CD4-positive, alpha-beta memory T cell (primary cell): ENCODE measurements at regions not wholly inside any gene's neighbourhood (a gene's known extent, or its start where the extent isn't known, plus 50 kb on each side); places are given as distances from the start of the nearest gene placed in this dataset.

Experiments used
- CTCF ChIA-PET: fragments of 350-600 bp; sonication (Branson Sonifier 250); formaldehyde crosslinking; loops from one replicate; lab custom pipeline; 2021; ENCODE audit warnings: inconsistent platforms; ENCODE audit not compliant: partially characterized antibody; lab: Charles Lee
- POLR2A ChIA-PET: fragments of 350-600 bp; sonication (Branson Sonifier 250); formaldehyde crosslinking; loops from one replicate; lab custom pipeline; 2021; ENCODE audit not compliant: partially characterized antibody; lab: Charles Lee
- DNase-seq, 5 donors: peaks; one replicate each; pipeline versions ENCODE4 v3.0.0 to v3.0.0-alpha.2; 2020 to 2022; ENCODE audit warnings: mixed read lengths in 1 of 5
- H3K27ac ChIP-seq: one replicate; pipeline ENCODE4 v1.7.0; 2013; ENCODE audit warnings: low read depth, low read length
- H3K27me3 ChIP-seq: 2 replicates; pipeline ENCODE4 v1.7.0; 2013; ENCODE audit warnings: mild to moderate bottlenecking, low read length, moderate library complexity; ENCODE audit not compliant: insufficient read depth
- H3K36me3 ChIP-seq: 2 replicates; pipeline ENCODE4 v1.7.0; 2013; ENCODE audit warnings: mild to moderate bottlenecking, low read length, moderate library complexity; ENCODE audit not compliant: insufficient read depth
- H3K4me1 ChIP-seq: 2 replicates; pipeline ENCODE4 v1.7.0; 2013; ENCODE audit warnings: mild to moderate bottlenecking, low read length, moderate library complexity; ENCODE audit not compliant: insufficient read depth
- H3K4me3 ChIP-seq, 2 donors: one replicate each; pipeline ENCODE4 v1.7.0; 2013; ENCODE audit warnings: low read length in 2 of 2, mild to moderate bottlenecking in 1 of 2
- H3K9me3 ChIP-seq, 2 donors: one replicate each; pipeline ENCODE4 v1.7.0; 2013; ENCODE audit warnings: low read length in 2 of 2, control low read depth in 1 of 2; ENCODE audit not compliant: control insufficient read depth in 1 of 2
- H3K27ac Mint-ChIP-seq, 7 donors: one replicate each; pipeline ENCODE4 v1.8.0; 2020 to 2021; ENCODE audit warnings: mixed read lengths in 7 of 7, mild to moderate bottlenecking in 6 of 7, inconsistent platforms in 3 of 7, moderate library complexity in 3 of 7
- H3K27me3 Mint-ChIP-seq, 2 donors: one replicate each; pipeline ENCODE4 v1.8.0; 2020 to 2021; ENCODE audit warnings: mixed read lengths in 2 of 2
- H3K36me3 Mint-ChIP-seq, 2 donors: one replicate each; pipeline ENCODE4 v1.8.0; 2020 to 2021; ENCODE audit warnings: mixed read lengths in 2 of 2, inconsistent platforms in 1 of 2, mild to moderate bottlenecking in 1 of 2
- H3K4me1 Mint-ChIP-seq, 4 donors: one replicate each; pipeline ENCODE4 v1.8.0; 2020 to 2021; ENCODE audit warnings: mixed read lengths in 4 of 4, mild to moderate bottlenecking in 1 of 4
- H3K4me3 Mint-ChIP-seq, 8 donors: one replicate each; pipeline ENCODE4 v1.8.0; 2020 to 2021; ENCODE audit warnings: mixed read lengths in 8 of 8, mild to moderate bottlenecking in 7 of 8, moderate library complexity in 6 of 8, inconsistent platforms in 3 of 8
- H3K9me3 Mint-ChIP-seq, 8 donors: one replicate each; pipeline ENCODE4 v1.8.0; 2020 to 2021; ENCODE audit warnings: mixed read lengths in 8 of 8, mild to moderate bottlenecking in 5 of 8, inconsistent platforms in 3 of 8, moderate library complexity in 1 of 8
- intact Hi-C: fragments of 100-400 bp; cut with micrococcal nuclease; formaldehyde crosslinking; loops from one replicate; pipeline ENCODE4 v1.15.1; 2023

DNA sequence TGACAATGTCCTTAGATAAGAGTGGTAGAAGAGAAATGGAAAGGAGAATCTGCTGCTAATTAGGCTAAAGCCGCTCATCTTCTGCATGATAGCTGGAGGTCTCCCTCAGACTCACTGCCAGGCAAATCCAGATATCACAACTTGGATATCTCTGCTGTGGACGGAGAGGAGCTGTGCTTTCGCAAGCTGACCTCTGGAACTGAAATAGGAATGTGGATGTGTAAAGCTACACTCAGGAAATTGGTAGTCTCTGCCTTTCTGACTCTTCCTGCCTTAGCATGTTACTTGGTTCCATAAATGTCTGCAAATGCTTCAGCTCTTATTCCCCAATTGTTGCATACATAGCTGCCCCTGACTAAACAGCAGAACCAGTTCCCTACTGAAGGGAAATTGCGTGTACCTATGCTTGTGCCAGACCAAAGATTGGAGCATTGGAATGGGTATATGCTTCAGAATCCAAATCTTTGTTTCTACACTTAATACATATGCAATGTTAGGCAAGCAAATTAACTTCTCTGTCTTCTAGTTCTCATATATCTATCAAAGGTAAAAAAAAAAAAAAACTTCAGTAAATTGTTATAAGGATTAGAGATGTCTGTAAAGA, 74.7 kb upstream of the ROBO2 start:
- POLR2A ChIA-PET, result no interaction called here
- peaks cover 0 to 20% (median 11%) of the 10 kb centered on the region in 8 donors for H3K9me3 Mint-ChIP-seq
- CTCF ChIA-PET, result no interaction called here
- H3K27me3 Mint-ChIP-seq, result no peaks in the 10 kb centered on the region
- H3K4me3 ChIP-seq, result no peak overlapping the region
- no peaks in the 10 kb centered on the region for H3K4me1 Mint-ChIP-seq
- no peaks in the 10 kb centered on the region for H3K27me3 ChIP-seq
- no peaks in the 10 kb centered on the region for H3K36me3 Mint-ChIP-seq
- DNase-seq, result no peak
- intact Hi-C loops, result no loop called here
- H3K4me1 ChIP-seq, result no peaks in the 10 kb centered on the region
- H3K36me3 ChIP-seq, result no peaks in the 10 kb centered on the region
- H3K9me3 ChIP-seq, result no peaks in the 10 kb centered on the region
- no peak overlapping the region for H3K27ac Mint-ChIP-seq
- no peak overlapping the region for H3K27ac ChIP-seq
- no peak overlapping the region for H3K4me3 Mint-ChIP-seq

DNA sequence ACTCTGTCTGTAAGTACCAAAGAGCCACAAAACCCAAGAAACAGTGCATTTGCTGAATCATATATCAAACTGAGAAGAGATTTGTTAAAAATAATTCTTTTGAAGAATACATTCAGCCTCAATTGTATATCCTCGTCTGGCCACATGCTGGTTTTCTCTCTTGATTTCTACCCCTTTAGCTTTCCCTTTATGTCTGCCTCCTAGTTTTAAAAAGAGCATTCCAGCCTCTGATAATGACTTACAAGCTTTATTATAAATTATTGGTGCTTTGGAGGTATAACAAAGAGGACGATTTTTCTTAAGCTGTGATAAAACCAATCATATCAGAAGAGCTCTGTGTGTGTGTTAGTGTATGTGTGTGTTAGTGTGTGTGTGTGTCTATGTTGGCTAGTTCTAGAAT, 70.4 kb upstream of the ROBO2 start:
- ChIA-PET POLR2A (no interaction called here), CTCF (no interaction called here)
- no peaks in the 10 kb centered on the region for H3K36me3 ChIP-seq
- H3K9me3 ChIP-seq, result no peaks in the 10 kb centered on the region
- no peak overlapping the region for H3K4me3 ChIP-seq
- Mint-ChIP-seq H3K9me3 (peaks cover 0 to 20% (median 10%) of the 10 kb centered on the region in 8 donors), H3K36me3 (no peaks in the 10 kb centered on the region), H3K4me3 (no peak overlapping the region), H3K4me1 (no peaks in the 10 kb centered on the region), H3K27me3 (no peaks in the 10 kb centered on the region), H3K27ac (no peak overlapping the region)
- no peak for DNase-seq
- no peaks in the 10 kb centered on the region for H3K4me1 ChIP-seq
- intact Hi-C loops, result no loop called here
- H3K27me3 ChIP-seq, result no peaks in the 10 kb centered on the region
- no peak overlapping the region for H3K27ac ChIP-seq

DNA sequence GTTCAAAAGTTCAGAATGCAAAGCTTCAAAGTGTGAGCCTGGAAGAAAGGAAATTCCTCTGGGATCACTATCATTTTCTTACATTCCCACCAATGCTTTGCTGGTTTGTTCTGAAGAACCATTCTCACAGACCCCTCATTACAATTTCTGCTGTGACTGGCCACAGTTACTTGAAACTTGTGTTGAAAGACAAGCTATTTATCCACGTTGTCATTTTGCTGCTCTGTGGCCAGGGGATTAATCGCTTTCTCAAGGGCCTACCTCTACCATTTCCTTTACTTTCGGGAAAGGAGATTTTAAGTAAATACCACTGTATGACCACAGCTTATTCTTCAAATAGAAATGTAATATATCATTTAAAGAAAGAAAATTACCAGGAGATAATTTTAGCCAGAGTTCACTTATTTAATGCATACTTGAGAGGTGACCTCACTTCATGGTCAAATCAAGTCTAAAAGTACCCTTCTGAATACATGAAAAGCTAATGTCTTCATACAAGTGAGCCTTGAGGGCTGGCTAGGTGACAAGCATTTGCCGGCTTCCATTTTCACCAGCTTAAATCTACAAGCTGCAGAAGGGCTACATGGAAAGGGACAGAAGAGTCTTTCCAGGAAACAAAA, 69.8 kb upstream of the ROBO2 start:
- no peaks in the 10 kb centered on the region for H3K9me3 ChIP-seq
- ChIA-PET CTCF (no interaction called here), POLR2A (no interaction called here)
- H3K36me3 Mint-ChIP-seq, result no peaks in the 10 kb centered on the region
- peaks cover 0 to 19% (median 9%) of the 10 kb centered on the region in 8 donors for H3K9me3 Mint-ChIP-seq
- H3K4me1 ChIP-seq, result no peaks in the 10 kb centered on the region
- no peak overlapping the region for H3K27ac Mint-ChIP-seq
- H3K4me3 Mint-ChIP-seq, result no peak overlapping the region
- intact Hi-C loops, result no loop called here
- no peak overlapping the region for H3K27ac ChIP-seq
- DNase-seq, result no peak
- H3K4me1 Mint-ChIP-seq, result no peaks in the 10 kb centered on the region
- H3K27me3 Mint-ChIP-seq, result no peaks in the 10 kb centered on the region
- H3K27me3 ChIP-seq, result no peaks in the 10 kb centered on the region
- H3K4me3 ChIP-seq, result no peak overlapping the region
- no peaks in the 10 kb centered on the region for H3K36me3 ChIP-seq

DNA sequence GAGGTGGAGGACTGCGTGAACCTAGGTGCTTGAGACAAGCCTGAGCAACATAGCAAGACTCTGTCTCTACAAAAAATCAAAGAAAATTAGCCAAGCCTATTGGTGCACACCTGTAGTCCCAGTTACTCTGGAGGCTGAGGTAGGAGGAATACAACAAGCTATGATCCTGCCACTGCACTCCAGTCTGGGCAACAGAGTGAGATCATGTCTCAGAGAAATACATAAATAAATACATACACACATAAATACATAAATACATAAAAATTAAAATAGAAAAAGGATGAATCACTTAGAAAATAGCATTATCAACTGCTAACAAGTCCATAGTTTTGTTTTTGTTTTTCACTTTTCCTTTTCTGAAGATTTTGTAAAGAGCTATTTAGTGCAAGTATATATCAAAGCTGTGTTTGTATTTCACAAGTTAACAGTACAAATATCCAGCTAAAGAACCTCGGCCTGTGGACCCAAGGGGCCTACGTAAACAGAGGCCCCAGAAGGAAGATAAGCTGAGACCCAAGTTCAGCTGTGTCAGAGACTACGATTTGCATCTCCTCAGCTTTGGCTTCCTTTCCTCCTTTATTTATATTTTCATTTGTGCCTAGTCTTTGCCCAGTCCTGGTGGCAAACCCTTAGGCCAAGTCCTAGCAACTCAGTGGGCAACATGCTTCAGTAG, 67.1 kb upstream of the ROBO2 start:
- no peak overlapping the region for H3K27ac Mint-ChIP-seq
- no peak overlapping the region for H3K4me3 Mint-ChIP-seq
- H3K4me3 ChIP-seq, result no peak overlapping the region
- H3K4me1 Mint-ChIP-seq, result no peaks in the 10 kb centered on the region
- POLR2A ChIA-PET, result no interaction called here
- no peak overlapping the region for H3K27ac ChIP-seq
- H3K36me3 Mint-ChIP-seq, result no peaks in the 10 kb centered on the region
- CTCF ChIA-PET, result no interaction called here
- no peaks in the 10 kb centered on the region for H3K4me1 ChIP-seq
- no peaks in the 10 kb centered on the region for H3K27me3 ChIP-seq
- no peaks in the 10 kb centered on the region for H3K9me3 ChIP-seq
- peaks cover 0 to 5% (median 2%) of the 10 kb centered on the region in 8 donors for H3K9me3 Mint-ChIP-seq
- no peaks in the 10 kb centered on the region for H3K27me3 Mint-ChIP-seq
- H3K36me3 ChIP-seq, result no peaks in the 10 kb centered on the region
- DNase-seq, result no peak
- intact Hi-C loops, result no loop called here

DNA sequence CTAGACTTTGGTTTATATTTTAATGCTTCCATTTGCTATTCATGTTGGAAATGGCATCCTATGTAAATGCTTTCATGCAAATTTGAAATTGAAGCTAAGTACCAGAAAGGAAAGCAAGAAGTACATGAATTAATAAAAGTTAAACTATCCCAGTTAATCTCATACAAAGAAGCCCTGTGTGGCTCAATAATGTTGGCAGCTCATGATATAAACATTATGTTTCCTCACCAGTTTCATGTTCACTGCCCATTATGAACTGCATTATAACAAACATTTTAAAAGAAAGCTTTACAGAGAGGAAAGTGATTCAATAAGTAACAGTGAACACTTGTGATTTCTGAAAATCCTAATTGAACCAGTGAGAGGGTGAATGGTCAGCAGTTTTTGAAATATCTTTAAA, 62.9 kb upstream of the ROBO2 start:
- H3K27me3 Mint-ChIP-seq, result no peaks in the 10 kb centered on the region
- H3K9me3 Mint-ChIP-seq, result peaks cover 0 to 14% (median 6%) of the 10 kb centered on the region in 8 donors
- intact Hi-C loops, result no loop called here
- no peaks in the 10 kb centered on the region for H3K36me3 Mint-ChIP-seq
- no peaks in the 10 kb centered on the region for H3K4me1 Mint-ChIP-seq
- Histone ChIP-seq H3K9me3 (no peaks in the 10 kb centered on the region), H3K27ac (no peak overlapping the region), H3K36me3 (no peaks in the 10 kb centered on the region), H3K27me3 (no peaks in the 10 kb centered on the region), H3K4me3 (no peak overlapping the region), H3K4me1 (no peaks in the 10 kb centered on the region)
- CTCF ChIA-PET, result no interaction called here
- no peak for DNase-seq
- H3K4me3 Mint-ChIP-seq, result no peak overlapping the region
- no peak overlapping the region for H3K27ac Mint-ChIP-seq
- POLR2A ChIA-PET, result no interaction called here

DNA sequence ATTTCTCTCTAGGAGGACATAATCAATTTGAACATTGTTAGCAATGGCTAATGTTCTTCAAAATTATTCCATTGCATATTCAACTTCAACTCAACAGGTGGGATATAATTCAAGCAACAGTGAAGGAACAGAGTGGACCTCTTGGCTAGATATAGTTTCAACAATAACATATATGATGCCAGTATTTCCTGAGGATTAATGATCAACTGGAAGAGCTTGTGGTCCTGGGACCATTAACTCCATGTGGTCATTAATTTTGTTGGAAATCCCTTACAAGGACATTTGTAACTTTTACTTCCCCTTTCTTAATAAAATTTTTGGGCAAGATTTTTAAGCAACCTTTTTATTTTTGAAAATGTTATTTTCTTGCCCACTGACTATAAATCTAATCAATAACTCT, 54.3 kb upstream of the ROBO2 start:
- no peak for DNase-seq
- Mint-ChIP-seq H3K36me3 (no peaks in the 10 kb centered on the region), H3K4me1 (no peaks in the 10 kb centered on the region), H3K4me3 (no peak overlapping the region), H3K9me3 (peaks cover 0 to 16% (median 3%) of the 10 kb centered on the region in 8 donors), H3K27me3 (no peaks in the 10 kb centered on the region), H3K27ac (no peak overlapping the region)
- ChIA-PET CTCF (interaction anchor here (0.7 kb wide), 1 partner anchor 14 kb away, joined by 6 read pairs; no protein-coding TSS in a partner anchor), POLR2A (no interaction called here)
- Histone ChIP-seq H3K4me3 (no peak overlapping the region), H3K9me3 (no peaks in the 10 kb centered on the region), H3K27ac (no peak overlapping the region), H3K36me3 (no peaks in the 10 kb centered on the region), H3K27me3 (no peaks in the 10 kb centered on the region), H3K4me1 (no peaks in the 10 kb centered on the region)
- intact Hi-C loops, result no loop called here

DNA sequence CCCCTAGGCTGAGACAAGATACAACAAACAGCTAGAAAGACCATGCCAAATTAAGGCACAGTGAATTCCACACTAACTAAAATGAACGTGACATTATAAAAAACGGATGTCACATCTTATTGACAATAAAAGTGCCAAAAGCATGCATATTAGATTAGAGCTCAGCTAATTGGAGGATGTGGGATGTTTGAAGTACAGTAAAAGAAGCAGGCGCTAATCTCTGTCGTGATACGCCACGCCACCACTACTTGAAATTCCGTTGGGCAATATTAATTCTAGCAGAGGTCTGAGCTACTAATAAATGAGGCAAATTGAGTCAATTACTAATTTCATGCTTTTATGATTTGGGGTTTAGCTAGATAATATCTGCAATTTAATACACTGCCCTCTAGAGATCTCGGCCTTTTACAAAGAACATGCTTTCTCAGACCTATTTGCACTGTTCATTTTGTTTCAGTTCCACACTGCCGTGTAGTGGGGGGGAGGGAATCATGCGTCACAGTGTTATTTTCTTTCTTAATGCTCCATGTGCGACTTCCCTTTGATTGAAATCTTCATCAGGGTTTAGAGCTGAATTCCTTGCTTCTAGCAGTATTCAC, 52.9 kb upstream of the ROBO2 start:
- DNase-seq, result no peak

More for the DNA sequence above, 52.9 kb upstream of the ROBO2 start:
- ChIA-PET CTCF (no interaction called here), POLR2A (no interaction called here)
- Mint-ChIP-seq H3K27me3 (no peaks in the 10 kb centered on the region), H3K27ac (no peak overlapping the region), H3K4me3 (no peak overlapping the region), H3K36me3 (no peaks in the 10 kb centered on the region), H3K4me1 (no peaks in the 10 kb centered on the region), H3K9me3 (peaks cover 0 to 14% (median 2%) of the 10 kb centered on the region in 8 donors)
- Histone ChIP-seq H3K36me3 (no peaks in the 10 kb centered on the region), H3K27me3 (no peaks in the 10 kb centered on the region), H3K4me1 (no peaks in the 10 kb centered on the region), H3K27ac (no peak overlapping the region), H3K4me3 (no peak overlapping the region), H3K9me3 (no peaks in the 10 kb centered on the region)
- intact Hi-C loops, result no loop called here
